ENCODE measurements at regions not wholly inside any gene's neighbourhood (a gene's known extent, or its start where the extent isn't known, plus 50 kb on each side); places are given as distances from the start of the nearest gene placed in this dataset.
"Not testable (repeated sequence)": the region's sequence is repeated elsewhere in the genome, so short reads cannot be mapped to it uniquely, and the experiment has no call there.

- no peak; the same call in 1 of the 2 replicates for TF ChIP-seq CTCF (IDR thresholded peaks at IDR 0.05; ENCODE audit: low read depth, low read length)
- DNase-seq (ENCODE audit: extremely low read depth, low read depth): no peak
These were observed 139.6 kb downstream of the MYLK4 start for GRCh38 chr6:2611092-2611491.

GRCh38 chr6:2608503-2608902, 142.2 kb downstream of the MYLK4 start:
- TF ChIP-seq CTCF (IDR thresholded peaks at IDR 0.05; ENCODE audit: low read depth, low read length): no peak

GRCh38 chr6:2600363-2600762, 150.4 kb downstream of the MYLK4 start:
- no peak for DNase-seq (ENCODE audit: extremely low read depth, low read depth)
- no peak for TF ChIP-seq CTCF (IDR thresholded peaks at IDR 0.05; ENCODE audit: low read depth, low read length)

More at GRCh38 chr6:2608503-2608902, 142.2 kb downstream of the MYLK4 start:
- DNase-seq (ENCODE audit: extremely low read depth, low read depth): no peak

- TF ChIP-seq CTCF (IDR thresholded peaks at IDR 0.05; ENCODE audit: low read depth, low read length): no peak
- DNase-seq (ENCODE audit: extremely low read depth, low read depth): no peak
These were observed 150.9 kb downstream of the MYLK4 start for GRCh38 chr6:2599817-2600216.

- no peak for DNase-seq (ENCODE audit: extremely low read depth, low read depth)
- TF ChIP-seq CTCF (IDR thresholded peaks at IDR 0.05; ENCODE audit: low read depth, low read length): no peak
These were observed 151.9 kb downstream of the MYLK4 start for GRCh38 chr6:2598867-2599266.

GRCh38 chr6:2597991-2598390, 152.7 kb downstream of the MYLK4 start:
- no peak for TF ChIP-seq CTCF (IDR thresholded peaks at IDR 0.05; ENCODE audit: low read depth, low read length)
- no peak for DNase-seq (ENCODE audit: extremely low read depth, low read depth)

GRCh38 chr6:2597457-2597856, 153.3 kb downstream of the MYLK4 start:
- DNase-seq (ENCODE audit: extremely low read depth, low read depth): not testable (repeated sequence)

- no peak for DNase-seq (ENCODE audit: extremely low read depth, low read depth)
- no peak; the same call in 1 of the 2 replicates for TF ChIP-seq CTCF (IDR thresholded peaks at IDR 0.05; ENCODE audit: low read depth, low read length)
These were observed 154.5 kb downstream of the MYLK4 start for GRCh38 chr6:2596222-2596621.

Data from AG09319 (cell line).